GM21447 (cell line): ENCODE measurements at regions not wholly inside any gene's neighbourhood (a gene's known extent, or its start where the extent isn't known, plus 50 kb on each side); places are given as distances from the start of the nearest gene placed in this dataset.
"Not testable (repeated sequence)": the region's sequence is repeated elsewhere in the genome, so short reads cannot be mapped to it uniquely, and the experiment has no call there.

Source experiments
- ATAC-seq: cut with Tn5 transposase; IDR thresholded peaks from one replicate; pipeline ENCODE4 v1.9.1; 2021; ENCODE audit not compliant: unreplicated experiment

- no peak for ATAC-seq
Measured at GRCh38 chr7:19958309-19958896, 185.0 kb upstream of the TMEM196 start.

GRCh38 chr7:19957664-19958063, 184.2 kb upstream of the TMEM196 start:
- ATAC-seq: no peak

- ATAC-seq: not testable (repeated sequence)
Measured at GRCh38 chr7:19954166-19954565, 180.7 kb upstream of the TMEM196 start.

GRCh38 chr7:19953411-19953810, 180.0 kb upstream of the TMEM196 start:
- not testable (repeated sequence) for ATAC-seq

GRCh38 chr7:19948160-19948559, 174.7 kb upstream of the TMEM196 start:
- ATAC-seq: no peak

GRCh38 chr7:19944363-19945120, 171.1 kb upstream of the TMEM196 start:
- no peak for ATAC-seq

GRCh38 chr7:19939746-19940145, 166.3 kb upstream of the TMEM196 start:
- ATAC-seq: no peak

- no peak for ATAC-seq
Measured at GRCh38 chr7:19932549-19933249, 159.3 kb upstream of the TMEM196 start.

- ATAC-seq: no peak
Measured at GRCh38 chr7:19930851-19931250, 157.4 kb upstream of the TMEM196 start.

GRCh38 chr7:19930051-19930450, 156.6 kb upstream of the TMEM196 start:
- ATAC-seq: no peak

GRCh38 chr7:19928247-19928646, 154.8 kb upstream of the TMEM196 start:
- ATAC-seq: peak; percentile 96

- no peak for ATAC-seq
Measured at GRCh38 chr7:19920705-19921104, 147.3 kb upstream of the TMEM196 start.

- no peak for ATAC-seq
Measured at GRCh38 chr7:19920166-19920565, 146.7 kb upstream of the TMEM196 start.

- ATAC-seq: no peak
Measured at GRCh38 chr7:19919261-19920095, 146.1 kb upstream of the TMEM196 start.

- no peak for ATAC-seq
Measured at GRCh38 chr7:19916046-19916445, 142.6 kb upstream of the TMEM196 start.

GRCh38 chr7:19915596-19915995, 142.2 kb upstream of the TMEM196 start:
- ATAC-seq: no peak

- no peak for ATAC-seq
Measured at GRCh38 chr7:19914866-19915265, 141.4 kb upstream of the TMEM196 start.

- ATAC-seq: no peak
Measured at GRCh38 chr7:19900118-19900517, 126.7 kb upstream of the TMEM196 start.

- no peak for ATAC-seq
Measured at GRCh38 chr7:19899529-19899928, 126.1 kb upstream of the TMEM196 start.

GRCh38 chr7:19882893-19883292, 109.5 kb upstream of the TMEM196 start:
- ATAC-seq: not testable (repeated sequence)

GRCh38 chr7:19872094-19872493, 98.7 kb upstream of the TMEM196 start:
- no peak for ATAC-seq
